Left ventricle myocardium inferior (tissue), 1 donor: ENCODE measurements at regions not wholly inside any gene's neighbourhood (a gene's known extent, or its start where the extent isn't known, plus 50 kb on each side); places are given as distances from the start of the nearest gene placed in this dataset.
"Not testable (repeated sequence)": the region's sequence is repeated elsewhere in the genome, so short reads cannot be mapped to it uniquely, and the experiment has no call there.

Source experiments
- DNase-seq: peaks from one replicate; pipeline ENCODE4 v3.0.0-alpha.2; 2020
- H3K27ac ChIP-seq: fragments of 200-600 bp; replicated peaks from 2 replicates; pipeline ENCODE4 v1.8.0; 2021
- H3K27me3 ChIP-seq: fragments of 200-600 bp; 2 replicates; pipeline ENCODE4 v1.8.0; 2021; ENCODE audit warnings: low read depth
- H3K36me3 ChIP-seq: fragments of 200-600 bp; 2 replicates; pipeline ENCODE4 v1.8.0; 2021
- H3K4me1 ChIP-seq: fragments of 200-600 bp; 2 replicates; pipeline ENCODE4 v1.8.0; 2021
- H3K4me3 ChIP-seq: fragments of 200-600 bp; 2 replicates; pipeline ENCODE4 v1.8.0; 2021; ENCODE audit warnings: mild to moderate bottlenecking, moderate library complexity
- H3K9me3 ChIP-seq: fragments of 200-600 bp; replicated peaks from 2 replicates; pipeline ENCODE4 v1.8.0; 2021
- CTCF ChIP-seq: fragments of 200-600 bp; IDR thresholded peaks from 2 replicates; pipeline ENCODE4 v1.8.0; 2021; ENCODE audit warnings: antibody characterized with exemption, mild to moderate bottlenecking, borderline replicate concordance
- intact Hi-C: fragments of 100-400 bp; cut with micrococcal nuclease; formaldehyde crosslinking; loops from one replicate; pipeline ENCODE4 v1.11.0; 2022
- donor health status: DM: no; HTN: yes; CAD: no; lungs with severe emphysema.

- DNase-seq = no peak
- no peak for TF ChIP-seq CTCF
- intact Hi-C loops = no loop called here
- Histone ChIP-seq H3K27ac (no peak overlapping the region), H3K4me3 (no peak overlapping the region), H3K27me3 (no peaks in the 10 kb centered on the region), H3K9me3 (no peaks in the 10 kb centered on the region), H3K4me1 (peaks cover 11% of the 10 kb centered on the region), H3K36me3 (no peaks in the 10 kb centered on the region)
These were observed 71.5 kb upstream of the DHX40 start for GRCh38 chr17:59493867-59494266.

GRCh38 chr17:59494757-59495368 lies 70.5 kb upstream of the DHX40 start:
- Histone ChIP-seq H3K36me3 (no peaks in the 10 kb centered on the region), H3K27ac (no peak overlapping the region), H3K4me1 (peaks cover 14% of the 10 kb centered on the region), H3K27me3 (no peaks in the 10 kb centered on the region), H3K4me3 (no peak overlapping the region), H3K9me3 (no peaks in the 10 kb centered on the region)
- TF ChIP-seq CTCF = no peak
- intact Hi-C loops = no loop called here
- no peak for DNase-seq

- H3K27ac ChIP-seq = no peak overlapping the region
These were observed 69.2 kb upstream of the DHX40 start for GRCh38 chr17:59496178-59496577.

GRCh38 chr17:59498530-59499307 lies 66.7 kb upstream of the DHX40 start:
- H3K4me3 ChIP-seq = no peak overlapping the region
- no peak for DNase-seq
- intact Hi-C loops = no loop called here
- no peak for TF ChIP-seq CTCF
- peaks cover 7% of the 10 kb centered on the region for H3K4me1 ChIP-seq
- no peaks in the 10 kb centered on the region for H3K27me3 ChIP-seq
- no peaks in the 10 kb centered on the region for H3K36me3 ChIP-seq
- H3K27ac ChIP-seq = no peak overlapping the region
- no peaks in the 10 kb centered on the region for H3K9me3 ChIP-seq

More at GRCh38 chr17:59496178-59496577, 69.2 kb upstream of the DHX40 start:
- no peaks in the 10 kb centered on the region for H3K27me3 ChIP-seq
- no peaks in the 10 kb centered on the region for H3K9me3 ChIP-seq
- no peak overlapping the region for H3K4me3 ChIP-seq
- intact Hi-C loops = no loop called here
- TF ChIP-seq CTCF = no peak
- DNase-seq = no peak
- no peaks in the 10 kb centered on the region for H3K36me3 ChIP-seq
- H3K4me1 ChIP-seq = peaks cover 14% of the 10 kb centered on the region

- H3K27me3 ChIP-seq, DNase-seq, H3K9me3 ChIP-seq, intact Hi-C loops, H3K27ac ChIP-seq, H3K4me1 ChIP-seq, H3K4me3 ChIP-seq, H3K36me3 ChIP-seq: not testable (repeated sequence)
These were observed 65.2 kb upstream of the DHX40 start for GRCh38 chr17:59500086-59500655.

GRCh38 chr17:59501690-59502089 lies 63.7 kb upstream of the DHX40 start:
- Histone ChIP-seq H3K27me3 (no peaks in the 10 kb centered on the region), H3K9me3 (no peaks in the 10 kb centered on the region), H3K4me3 (no peak overlapping the region), H3K4me1 (peaks cover 7% of the 10 kb centered on the region), H3K27ac (no peak overlapping the region), H3K36me3 (no peaks in the 10 kb centered on the region)
- no peak for TF ChIP-seq CTCF
- no peak for DNase-seq
- intact Hi-C loops = no loop called here
